Kidney epithelial cell (primary cell): ENCODE measurements at regions not wholly inside any gene's neighbourhood (a gene's known extent, or its start where the extent isn't known, plus 50 kb on each side); places are given as distances from the start of the nearest gene placed in this dataset.

Source experiments
- DNase-seq: peaks from one replicate; pipeline ENCODE4 v3.0.0-alpha.2; 2010; ENCODE audit warnings: low read depth
- H3K27me3 ChIP-seq: 2 replicates; pipeline ENCODE4 v1.6.0; 2011; ENCODE audit warnings: low read length; ENCODE audit not compliant: control insufficient read depth, insufficient read depth
- H3K36me3 ChIP-seq: 2 replicates; pipeline ENCODE4 v1.5.1; 2011; ENCODE audit warnings: low read length; ENCODE audit not compliant: control insufficient read depth, insufficient read depth
- H3K4me3 ChIP-seq: 2 replicates; pipeline ENCODE4 v1.5.1; 2011; ENCODE audit warnings: low read depth, mild to moderate bottlenecking, control low read depth, low read length
- TF ChIP-seq, protein P1 (sequence below): IDR thresholded peaks from 2 replicates; pipeline ENCODE4 v1.5.1; 2011; ENCODE audit warnings: mild to moderate bottlenecking, moderate library complexity, low read length, control low read depth, inconsistent platforms; ENCODE audit not compliant: insufficient read depth, poor library complexity, severe bottlenecking

GRCh38 chr5:160957312-160957861 lies 105.4 kb upstream of the ATP10B start:
- TF ChIP-seq, protein P1, sequence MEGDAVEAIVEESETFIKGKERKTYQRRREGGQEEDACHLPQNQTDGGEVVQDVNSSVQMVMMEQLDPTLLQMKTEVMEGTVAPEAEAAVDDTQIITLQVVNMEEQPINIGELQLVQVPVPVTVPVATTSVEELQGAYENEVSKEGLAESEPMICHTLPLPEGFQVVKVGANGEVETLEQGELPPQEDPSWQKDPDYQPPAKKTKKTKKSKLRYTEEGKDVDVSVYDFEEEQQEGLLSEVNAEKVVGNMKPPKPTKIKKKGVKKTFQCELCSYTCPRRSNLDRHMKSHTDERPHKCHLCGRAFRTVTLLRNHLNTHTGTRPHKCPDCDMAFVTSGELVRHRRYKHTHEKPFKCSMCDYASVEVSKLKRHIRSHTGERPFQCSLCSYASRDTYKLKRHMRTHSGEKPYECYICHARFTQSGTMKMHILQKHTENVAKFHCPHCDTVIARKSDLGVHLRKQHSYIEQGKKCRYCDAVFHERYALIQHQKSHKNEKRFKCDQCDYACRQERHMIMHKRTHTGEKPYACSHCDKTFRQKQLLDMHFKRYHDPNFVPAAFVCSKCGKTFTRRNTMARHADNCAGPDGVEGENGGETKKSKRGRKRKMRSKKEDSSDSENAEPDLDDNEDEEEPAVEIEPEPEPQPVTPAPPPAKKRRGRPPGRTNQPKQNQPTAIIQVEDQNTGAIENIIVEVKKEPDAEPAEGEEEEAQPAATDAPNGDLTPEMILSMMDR, result no peak
- no peak for DNase-seq
- no peak overlapping the region for H3K4me3 ChIP-seq
- no peaks in the 10 kb centered on the region for H3K36me3 ChIP-seq
- H3K27me3 ChIP-seq, result no peaks in the 10 kb centered on the region

GRCh38 chr5:160956051-160956450 lies 104.0 kb upstream of the ATP10B start:
- Histone ChIP-seq H3K4me3 (no peak overlapping the region), H3K27me3 (no peaks in the 10 kb centered on the region), H3K36me3 (no peaks in the 10 kb centered on the region)
- no peak for DNase-seq
- TF ChIP-seq, protein P1, result no peak

GRCh38 chr5:160950311-160950710 lies 98.3 kb upstream of the ATP10B start:
- Histone ChIP-seq H3K4me3 (no peak overlapping the region), H3K36me3 (no peaks in the 10 kb centered on the region), H3K27me3 (no peaks in the 10 kb centered on the region)
- DNase-seq, result no peak
- TF ChIP-seq, protein P1, result no peak

DNA sequence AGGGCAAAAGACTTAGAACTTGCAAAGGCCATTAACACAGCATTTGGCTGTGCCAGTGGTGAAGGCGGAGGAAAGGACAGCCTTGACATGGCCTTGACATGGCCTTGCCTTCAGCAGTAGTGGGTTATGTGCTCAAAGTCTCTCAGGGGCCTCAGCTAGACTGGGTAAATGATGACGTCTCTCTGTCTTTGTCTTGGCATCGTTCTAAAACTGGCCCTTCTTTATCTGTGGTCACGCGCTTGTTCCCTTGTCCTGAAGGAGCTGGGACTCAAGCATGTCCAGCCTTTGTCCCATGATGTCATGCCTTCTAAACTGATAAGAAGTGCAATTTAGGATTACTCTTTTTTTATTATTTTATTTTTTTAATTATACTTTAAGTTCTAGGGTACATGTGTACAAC lies 88.7 kb upstream of the ATP10B start:
- DNase-seq, result no peak
- H3K27me3 ChIP-seq, result no peaks in the 10 kb centered on the region
- H3K36me3 ChIP-seq, result no peaks in the 10 kb centered on the region
- TF ChIP-seq, protein P1, result no peak
- H3K4me3 ChIP-seq, result no peak overlapping the region

DNA sequence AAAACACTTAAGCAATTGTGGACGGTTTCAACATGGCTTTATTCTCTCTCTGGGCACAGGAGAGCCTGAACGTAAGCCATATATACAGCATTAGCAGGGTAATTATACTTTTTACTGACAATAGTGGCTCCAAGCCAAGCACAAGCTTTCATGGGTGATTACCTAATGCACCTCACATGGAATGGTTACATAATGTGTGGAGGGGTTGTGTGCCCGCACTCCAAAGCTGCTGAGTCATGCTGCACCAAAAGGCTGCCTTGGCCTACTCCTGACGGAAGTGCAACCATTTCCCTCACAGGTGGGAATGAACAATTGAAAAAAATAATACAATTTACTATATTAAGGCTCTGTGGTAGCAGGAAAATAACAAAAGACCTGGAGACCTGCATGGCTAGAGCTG lies 86.5 kb upstream of the ATP10B start:
- H3K27me3 ChIP-seq, result no peaks in the 10 kb centered on the region
- no peak overlapping the region for H3K4me3 ChIP-seq
- peak; percentile 50 for DNase-seq
- H3K36me3 ChIP-seq, result no peaks in the 10 kb centered on the region
- TF ChIP-seq, protein P1, result no peak

GRCh38 chr5:160937570-160937969 lies 85.6 kb upstream of the ATP10B start:
- TF ChIP-seq, protein P1, result no peak
- H3K27me3 ChIP-seq, result no peaks in the 10 kb centered on the region
- no peaks in the 10 kb centered on the region for H3K36me3 ChIP-seq
- H3K4me3 ChIP-seq, result no peak overlapping the region
- no peak for DNase-seq
